ENCODE measurements at regions not wholly inside any gene's neighbourhood (a gene's known extent, or its start where the extent isn't known, plus 50 kb on each side); places are given as distances from the start of the nearest gene placed in this dataset.

DNA sequence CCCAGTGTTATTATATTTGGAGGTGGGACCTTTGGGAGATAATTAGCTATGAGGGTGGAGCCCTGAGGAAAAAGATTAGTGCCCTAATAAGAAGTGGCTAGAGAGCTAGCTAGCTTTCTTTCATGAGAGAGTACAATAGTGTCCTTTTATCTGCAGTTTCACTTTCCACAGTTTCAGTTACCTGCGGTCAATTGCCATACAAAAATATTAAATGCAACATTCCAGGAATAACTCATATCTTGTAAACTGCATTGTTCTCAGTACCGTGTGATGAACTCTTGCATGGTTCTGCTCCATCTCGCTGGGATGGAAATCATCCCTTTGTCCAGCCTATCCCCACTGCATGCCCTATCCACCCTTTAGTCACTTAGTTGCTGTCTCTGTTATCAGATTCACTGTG, 201.6 kb downstream of the RWDD3 start:
- TF ChIP-seq, protein P1, sequence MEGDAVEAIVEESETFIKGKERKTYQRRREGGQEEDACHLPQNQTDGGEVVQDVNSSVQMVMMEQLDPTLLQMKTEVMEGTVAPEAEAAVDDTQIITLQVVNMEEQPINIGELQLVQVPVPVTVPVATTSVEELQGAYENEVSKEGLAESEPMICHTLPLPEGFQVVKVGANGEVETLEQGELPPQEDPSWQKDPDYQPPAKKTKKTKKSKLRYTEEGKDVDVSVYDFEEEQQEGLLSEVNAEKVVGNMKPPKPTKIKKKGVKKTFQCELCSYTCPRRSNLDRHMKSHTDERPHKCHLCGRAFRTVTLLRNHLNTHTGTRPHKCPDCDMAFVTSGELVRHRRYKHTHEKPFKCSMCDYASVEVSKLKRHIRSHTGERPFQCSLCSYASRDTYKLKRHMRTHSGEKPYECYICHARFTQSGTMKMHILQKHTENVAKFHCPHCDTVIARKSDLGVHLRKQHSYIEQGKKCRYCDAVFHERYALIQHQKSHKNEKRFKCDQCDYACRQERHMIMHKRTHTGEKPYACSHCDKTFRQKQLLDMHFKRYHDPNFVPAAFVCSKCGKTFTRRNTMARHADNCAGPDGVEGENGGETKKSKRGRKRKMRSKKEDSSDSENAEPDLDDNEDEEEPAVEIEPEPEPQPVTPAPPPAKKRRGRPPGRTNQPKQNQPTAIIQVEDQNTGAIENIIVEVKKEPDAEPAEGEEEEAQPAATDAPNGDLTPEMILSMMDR (IDR thresholded peaks at IDR 0.05), result no peak
- TF ChIP-seq ZFX (IDR thresholded peaks at IDR 0.05; ENCODE audit: borderline replicate concordance), result no peak
